Esophagus muscularis mucosa (tissue), 4 donors: ENCODE measurements at regions not wholly inside any gene's neighbourhood (a gene's known extent, or its start where the extent isn't known, plus 50 kb on each side); places are given as distances from the start of the nearest gene placed in this dataset.
A peak's percentile ranks its signal among the peaks of the same experiment; 100 is the strongest.
"Not testable (repeated sequence)": the region's sequence is repeated elsewhere in the genome, so short reads cannot be mapped to it uniquely, and the experiment has no call there.

Experiments used
- DNase-seq: peaks from one replicate; pipeline ENCODE4 v3.0.0-alpha.2; 2017; ENCODE audit errors: extremely low spot score
- H3K27ac ChIP-seq, 4 donors: fragments of 200-600 bp; sonication (generic); replicated peaks in 1 of 4; 1 replicate in 3 of 4; 2 replicates in 1 of 4; pipeline ENCODE4 v1.5.1; 2016 to 2019; ENCODE audit warnings: mild to moderate bottlenecking in 1 of 4
- H3K27me3 ChIP-seq, 4 donors: fragments of 200-600 bp; sonication (generic); one replicate each; pipeline versions ENCODE4 v1.5.1 to v1.6.0; 2016 to 2019
- H3K36me3 ChIP-seq, 4 donors: fragments of 200-600 bp; sonication (generic); one replicate each; pipeline ENCODE4 v1.5.1; 2016 to 2019
- H3K4me1 ChIP-seq, 4 donors: fragments of 200-600 bp; sonication (generic); one replicate each; pipeline ENCODE4 v1.5.1; 2016 to 2019
- H3K4me3 ChIP-seq, 4 donors: fragments of 200-600 bp; sonication (generic); 1 replicate in 2 of 4; 2 replicates in 2 of 4; pipeline ENCODE4 v1.5.1; 2016 to 2019; ENCODE audit warnings: mild to moderate bottlenecking in 4 of 4, moderate library complexity in 1 of 4
- H3K9me3 ChIP-seq, 4 donors: fragments of 200-600 bp; sonication (generic); 1 replicate in 3 of 4; 2 replicates in 1 of 4; pipeline ENCODE4 v1.5.1; 2016 to 2019
- EP300 ChIP-seq: sonication (generic); formaldehyde crosslinking; IDR thresholded peaks from one replicate; pipeline ENCODE4 v1.6.1; 2017; ENCODE audit warnings: antibody characterized with exemption
- POLR2A ChIP-seq: fragments of 450-650 bp; IDR thresholded peaks from one replicate; pipeline ENCODE4 v1.6.1; 2017; ENCODE audit warnings: antibody characterized with exemption, moderate library complexity, mild to moderate bottlenecking, low read depth
- POLR2AphosphoS5 ChIP-seq, 2 donors: sonication (generic); formaldehyde crosslinking; IDR thresholded peaks; one replicate each; pipeline ENCODE4 v1.6.1; 2017; ENCODE audit warnings: antibody characterized with exemption in 2 of 2
- WGBS: methylation state at CpG from one replicate; pipeline ENCODE4 v1.1.5; 2018; 5-methylcytosine and 5-hydroxymethylcytosine counted together
- intact Hi-C: fragments of 100-400 bp; cut with DNase I; formaldehyde crosslinking; loops from one replicate; pipeline ENCODE4 v1.15.1; 2023
- TF ChIP-seq, protein P1 (sequence below), 3 experiments: fragments of 200-600 bp in 2 of 3; fragments of 450-650 bp in 1 of 3; sonication (generic) in 2 of 3; IDR thresholded peaks; one replicate each; pipeline ENCODE4 v1.5.1; 2017 to 2019; ENCODE audit warnings: antibody characterized with exemption in 3 of 3, mild to moderate bottlenecking in 2 of 3, moderate library complexity in 1 of 3

DNA sequence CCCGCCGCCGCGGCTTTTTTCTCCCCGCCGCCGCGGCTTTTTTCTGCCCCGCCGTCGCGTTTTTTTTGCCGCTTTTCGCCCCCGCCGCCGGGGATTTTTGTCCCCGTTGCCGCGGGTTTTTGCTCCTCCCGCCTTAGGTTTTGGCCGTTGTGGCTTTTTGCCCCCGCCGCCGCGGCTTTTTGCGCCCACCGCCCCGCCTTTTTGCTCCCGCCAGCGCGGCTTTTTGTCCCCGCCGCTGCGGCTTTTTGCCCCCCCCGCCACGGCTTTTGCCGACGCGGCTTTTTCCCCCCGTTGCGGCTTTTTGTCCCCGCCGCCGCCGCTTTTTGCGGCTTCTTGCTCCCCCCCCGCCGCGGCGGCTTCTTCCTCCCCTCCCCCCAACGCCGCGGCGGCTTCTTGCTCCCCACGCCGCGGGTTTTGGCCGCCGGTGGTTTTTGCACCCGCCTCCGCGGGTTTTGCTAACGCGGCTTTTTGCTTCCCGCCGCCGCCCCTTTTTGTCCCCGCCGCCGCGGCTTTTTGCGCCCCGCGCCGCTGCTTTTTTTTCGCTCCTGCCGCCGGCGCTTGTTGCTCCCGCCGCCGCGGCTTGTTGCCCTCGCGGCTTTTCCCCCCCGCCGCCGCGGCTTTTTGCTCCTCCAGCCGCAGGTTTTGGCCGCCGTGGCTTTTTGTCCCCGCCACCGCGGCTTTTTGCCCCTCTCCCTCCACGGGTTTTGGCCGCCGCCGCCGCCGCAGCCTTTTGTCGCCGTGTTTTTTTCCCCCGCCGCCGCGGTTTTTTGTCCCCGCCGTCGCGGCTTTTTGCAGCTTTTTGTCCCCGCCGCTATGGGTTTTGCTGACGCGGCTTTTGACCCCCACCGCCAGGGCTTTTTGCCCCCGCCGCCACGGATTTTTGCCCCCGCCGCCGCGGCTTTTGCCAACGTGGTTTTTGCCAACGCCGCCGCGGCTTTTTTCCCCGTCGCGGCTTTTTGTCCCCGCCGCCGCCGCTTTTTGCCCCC is 150.3 kb downstream of the KCNJ18 start:
- peaks cover 0 to 32% (median 29%) of the 10 kb centered on the region in 4 donors for H3K9me3 ChIP-seq
- no peak for TF ChIP-seq EP300
- no peak for TF ChIP-seq POLR2A
- no peak for TF ChIP-seq POLR2AphosphoS5 (IDR thresholded peaks at IDR 0.05)
- TF ChIP-seq, protein P1, sequence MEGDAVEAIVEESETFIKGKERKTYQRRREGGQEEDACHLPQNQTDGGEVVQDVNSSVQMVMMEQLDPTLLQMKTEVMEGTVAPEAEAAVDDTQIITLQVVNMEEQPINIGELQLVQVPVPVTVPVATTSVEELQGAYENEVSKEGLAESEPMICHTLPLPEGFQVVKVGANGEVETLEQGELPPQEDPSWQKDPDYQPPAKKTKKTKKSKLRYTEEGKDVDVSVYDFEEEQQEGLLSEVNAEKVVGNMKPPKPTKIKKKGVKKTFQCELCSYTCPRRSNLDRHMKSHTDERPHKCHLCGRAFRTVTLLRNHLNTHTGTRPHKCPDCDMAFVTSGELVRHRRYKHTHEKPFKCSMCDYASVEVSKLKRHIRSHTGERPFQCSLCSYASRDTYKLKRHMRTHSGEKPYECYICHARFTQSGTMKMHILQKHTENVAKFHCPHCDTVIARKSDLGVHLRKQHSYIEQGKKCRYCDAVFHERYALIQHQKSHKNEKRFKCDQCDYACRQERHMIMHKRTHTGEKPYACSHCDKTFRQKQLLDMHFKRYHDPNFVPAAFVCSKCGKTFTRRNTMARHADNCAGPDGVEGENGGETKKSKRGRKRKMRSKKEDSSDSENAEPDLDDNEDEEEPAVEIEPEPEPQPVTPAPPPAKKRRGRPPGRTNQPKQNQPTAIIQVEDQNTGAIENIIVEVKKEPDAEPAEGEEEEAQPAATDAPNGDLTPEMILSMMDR (IDR thresholded peaks at IDR 0.05) = no peak

DNA sequence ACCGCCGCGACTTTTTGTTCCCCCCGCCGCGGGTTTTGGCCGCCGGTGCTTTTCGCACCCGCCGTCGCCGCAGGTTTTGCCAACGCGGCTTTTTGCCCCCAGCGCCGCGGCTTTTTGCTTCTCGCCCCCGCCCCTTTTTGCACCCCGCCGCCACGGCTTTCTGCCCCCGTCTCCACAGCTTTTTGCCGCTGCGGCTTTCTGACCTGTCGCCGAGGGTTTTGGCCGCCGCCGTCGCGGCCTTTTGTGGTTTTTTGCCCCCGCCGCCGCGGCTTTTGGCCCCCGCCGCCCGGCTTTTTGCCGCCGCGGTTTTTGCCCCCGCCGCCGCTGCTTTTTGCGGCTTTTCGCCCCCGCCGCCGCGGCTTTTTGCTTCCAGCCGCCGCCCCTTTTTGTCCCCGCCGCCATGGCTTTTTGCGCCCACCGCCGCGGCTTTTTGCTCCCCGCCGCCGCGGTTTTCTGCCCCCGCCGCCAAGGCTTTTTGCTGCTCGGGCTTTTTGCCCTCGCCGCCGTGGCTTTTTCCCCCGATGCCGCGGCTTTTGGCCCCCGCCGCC is 151.1 kb downstream of the KCNJ18 start:
- intact Hi-C loops = no loop called here
- WGBS = 42% methylated on average over 74 of the region's 75 CpGs
- H3K27ac ChIP-seq = no peak overlapping the region

More for the DNA sequence above, 150.3 kb downstream of the KCNJ18 start:
- DNase-seq = no peak
- WGBS = 35% methylated on average over 132 of the region's 136 CpGs
- intact Hi-C loops = no loop called here
- H3K4me1 ChIP-seq = peaks cover 0 to 5% (median 0%) of the 10 kb centered on the region in 4 donors
- peaks cover 0 to 55% (median 27%) of the 10 kb centered on the region in 4 donors for H3K27me3 ChIP-seq
- H3K4me3 ChIP-seq = peak overlapping the region in 2 of 4 donors; percentile 10 to 38
- H3K36me3 ChIP-seq = peaks cover 0 to 6% (median 0%) of the 10 kb centered on the region in 4 donors
- H3K27ac ChIP-seq = no peak overlapping the region

DNA sequence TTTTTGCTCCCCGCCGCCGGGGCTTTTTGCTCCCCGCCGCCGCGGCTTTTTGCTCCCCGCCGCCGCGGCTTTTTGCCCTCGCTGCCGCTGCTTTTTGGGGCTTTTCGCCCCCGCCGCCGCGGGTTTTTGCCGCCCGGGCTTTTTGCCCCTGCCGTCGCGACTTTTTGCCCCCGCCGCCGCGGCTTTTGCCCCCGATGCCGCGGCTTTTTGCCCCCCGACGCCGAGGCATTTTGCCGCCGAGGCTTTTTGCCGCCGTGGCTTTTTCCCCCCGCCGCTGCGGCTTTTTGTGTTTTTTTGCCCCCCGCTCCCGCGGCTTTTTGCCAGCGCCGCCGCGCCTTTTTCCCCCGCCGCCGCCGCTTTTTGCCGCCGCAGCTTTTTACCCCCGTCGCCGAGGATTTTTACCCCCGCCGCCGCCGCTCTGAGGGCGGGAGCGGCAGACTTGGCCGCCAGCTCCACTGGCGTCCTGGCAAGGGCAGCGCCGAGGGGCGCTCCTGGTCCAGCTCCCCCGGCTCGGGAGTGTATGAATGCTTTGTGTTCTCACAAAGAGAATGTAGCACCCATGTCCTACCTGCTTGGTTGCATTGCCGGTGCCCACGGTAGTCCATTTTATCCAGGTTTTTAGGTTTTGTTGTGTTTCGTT is 151.7 kb downstream of the KCNJ18 start:
- DNase-seq = no peak
- intact Hi-C loops = no loop called here
- no peak overlapping the region for H3K27ac ChIP-seq
- H3K36me3 ChIP-seq = peaks cover 0 to 6% (median 0%) of the 10 kb centered on the region in 4 donors
- TF ChIP-seq POLR2AphosphoS5 (IDR thresholded peaks at IDR 0.05) (no peak), EP300 (no peak), POLR2A (no peak)
- TF ChIP-seq, protein P1 (IDR thresholded peaks at IDR 0.05) = no peak
- peaks cover 0 to 66% (median 27%) of the 10 kb centered on the region in 4 donors for H3K27me3 ChIP-seq
- peaks cover 0 to 5% (median 0%) of the 10 kb centered on the region in 4 donors for H3K4me1 ChIP-seq
- peaks cover 0 to 32% (median 29%) of the 10 kb centered on the region in 4 donors for H3K9me3 ChIP-seq
- 50% methylated on average over 71 of the region's 72 CpGs for WGBS
- no peak overlapping the region for H3K4me3 ChIP-seq

More for the DNA sequence above, 151.1 kb downstream of the KCNJ18 start:
- Histone ChIP-seq H3K4me3 (peak overlapping the region in 1 of 4 donors; percentile 38), H3K9me3 (peaks cover 0 to 32% (median 29%) of the 10 kb centered on the region in 4 donors), H3K36me3 (peaks cover 0 to 6% (median 0%) of the 10 kb centered on the region in 4 donors), H3K4me1 (peaks cover 0 to 5% (median 0%) of the 10 kb centered on the region in 4 donors), H3K27me3 (peaks cover 0 to 63% (median 27%) of the 10 kb centered on the region in 4 donors)
- TF ChIP-seq, protein P1 (IDR thresholded peaks at IDR 0.05) = no peak
- TF ChIP-seq POLR2AphosphoS5 (IDR thresholded peaks at IDR 0.05) (no peak), EP300 (no peak), POLR2A (no peak)
- DNase-seq = no peak

DNA sequence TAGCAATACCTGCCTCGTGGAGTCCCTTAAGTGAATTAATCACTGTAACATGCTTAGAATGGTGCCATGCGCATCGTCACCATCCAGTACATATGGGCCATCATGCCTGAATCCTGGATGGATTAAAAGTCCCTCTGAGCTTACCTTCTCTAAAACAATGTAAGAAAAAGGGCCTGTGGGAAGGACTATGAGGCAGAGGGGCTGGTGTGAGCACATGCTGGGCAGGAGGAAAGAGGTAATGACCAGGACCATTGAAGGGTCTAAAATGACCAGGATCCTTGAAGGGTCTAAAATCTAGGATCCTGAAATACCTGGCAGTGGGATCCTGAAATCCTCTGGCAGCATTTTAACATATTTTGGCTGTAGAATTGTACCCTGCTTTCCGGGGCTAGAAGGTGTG is 156.2 kb downstream of the KCNJ18 start:
- H3K4me3 ChIP-seq, H3K27ac ChIP-seq, H3K4me1 ChIP-seq, intact Hi-C loops, DNase-seq, H3K36me3 ChIP-seq: not testable (repeated sequence)
- Histone ChIP-seq H3K27me3 (peaks cover 0 to 39% (median 10%) of the 10 kb centered on the region in 4 donors), H3K9me3 (peaks cover 0 to 19% (median 9%) of the 10 kb centered on the region in 4 donors)
- 64% methylated on average over 4 of the region's 4 CpGs for WGBS

DNA sequence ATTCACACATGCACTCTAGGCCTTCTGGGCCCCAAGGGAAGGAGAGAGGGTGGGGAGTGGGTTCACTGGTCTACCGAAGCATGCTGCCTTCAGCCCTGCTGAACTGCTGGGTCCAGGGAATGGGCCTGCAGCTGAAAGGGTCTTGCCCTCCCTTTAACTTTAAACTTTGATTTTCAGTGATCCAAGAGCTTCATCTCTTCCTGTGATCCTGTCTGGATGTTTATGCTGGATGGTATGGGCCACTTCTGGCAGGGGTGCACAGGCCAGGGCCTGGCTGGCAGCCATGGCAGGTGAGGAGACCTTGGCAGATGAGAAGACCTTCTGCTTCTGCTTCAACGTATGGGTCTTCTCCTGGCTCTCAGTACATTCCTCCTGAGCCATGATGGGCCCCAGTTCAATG is 156.7 kb downstream of the KCNJ18 start:
- H3K4me3 ChIP-seq, DNase-seq, intact Hi-C loops, H3K27ac ChIP-seq, H3K4me1 ChIP-seq, H3K36me3 ChIP-seq: not testable (repeated sequence)
- Histone ChIP-seq H3K27me3 (peaks cover 0 to 34% (median 6%) of the 10 kb centered on the region in 4 donors), H3K9me3 (peaks cover 0 to 13% (median 4%) of the 10 kb centered on the region in 4 donors)
- WGBS = 44% methylated on average over 2 of the region's 2 CpGs

DNA sequence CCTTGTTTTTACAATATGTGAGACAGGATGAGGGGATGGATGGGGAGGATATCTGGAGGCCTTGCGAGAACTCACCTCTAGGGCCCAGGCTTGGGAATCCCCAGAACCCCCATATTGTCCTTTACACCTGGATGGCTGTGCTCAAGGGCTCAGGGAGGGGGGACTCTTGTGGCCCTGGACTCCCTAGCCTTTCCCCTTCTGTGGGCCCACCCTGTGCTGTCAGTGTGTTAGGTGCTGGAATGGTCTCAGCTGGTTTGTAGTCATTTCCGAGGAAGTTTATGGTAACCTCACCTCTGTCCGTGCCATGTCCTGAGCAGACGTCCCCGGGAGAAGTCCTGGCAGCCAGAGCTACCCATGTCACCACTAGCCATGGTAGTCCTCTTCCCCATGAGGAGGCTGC is 158.3 kb downstream of the KCNJ18 start:
- DNase-seq, H3K4me3 ChIP-seq, H3K4me1 ChIP-seq, H3K27ac ChIP-seq, H3K36me3 ChIP-seq, H3K9me3 ChIP-seq, intact Hi-C loops: not testable (repeated sequence)
- peaks cover 0 to 26% (median 0%) of the 10 kb centered on the region in 4 donors for H3K27me3 ChIP-seq
- WGBS = 64% methylated on average over 5 of the region's 5 CpGs
